Motor neuron (in vitro differentiated cells): ENCODE measurements at regions not wholly inside any gene's neighbourhood (a gene's known extent, or its start where the extent isn't known, plus 50 kb on each side); places are given as distances from the start of the nearest gene placed in this dataset.
A peak's percentile ranks its signal among the peaks of the same experiment; 100 is the strongest.

Source experiments
- ATAC-seq, 8 experiments: fragments of 200-7000 bp; cut with Tn5 transposase; replicated peaks in 6 of 8; 2 replicates each; pipeline ENCODE4 v1.8.0; 2021; ENCODE audit warnings: mild to moderate bottlenecking in 8 of 8, moderate library complexity in 8 of 8
- H3K27ac ChIP-seq, 2 donors: fragments of 250-450 bp; sonication (Bioruptor Pico); 2 replicates each; pipeline ENCODE4 v1.9.0; 2021; ENCODE audit warnings: antibody characterized with exemption in 2 of 2, mild to moderate bottlenecking in 2 of 2, moderate library complexity in 1 of 2
- H3K4me1 ChIP-seq, 2 donors: fragments of 250-450 bp; sonication (Bioruptor Pico); replicated peaks in 1 of 2; 2 replicates each; pipeline ENCODE4 v1.6.1; 2021; ENCODE audit warnings: antibody characterized with exemption in 2 of 2, mild to moderate bottlenecking in 2 of 2, moderate library complexity in 1 of 2
- H3K4me3 ChIP-seq, 5 donors: fragments of 250-450 bp; sonication (Bioruptor Pico); 2 replicates each; pipeline ENCODE4 v1.9.0; 2021; ENCODE audit warnings: antibody characterized with exemption in 5 of 5, mild to moderate bottlenecking in 5 of 5, moderate library complexity in 4 of 5
- WGBS, 10 experiments: fragments of 450-650 bp; shearing (Covaris generic); methylation state at CpG; one replicate each; pipeline ENCODE4 v1.0.0; 2022; 5-methylcytosine and 5-hydroxymethylcytosine counted together
- in situ Hi-C, 9 experiments: fragments of 400-800 bp; cut with MboI; loops; one replicate each; pipeline ENCODE4 v1.15.0; 2021; ENCODE audit warnings: low sequenced_read_pairs in 9 of 9, low pct_unique_long_range_greater_than_20kb in 2 of 9; ENCODE audit not compliant: unreplicated experiment in 9 of 9

- WGBS, 10 experiments: 0 to 84% (median 45%) methylated on average over 1 to 7 of the region's 7 CpGs
- Histone ChIP-seq H3K4me3 (no peak overlapping the region), H3K27ac (no peak overlapping the region), H3K4me1 (no peaks in the 10 kb centered on the region)
- in situ Hi-C loops: loop anchor here in 3 of 9 experiments (5.0 to 25.0 kb wide), 4 partner anchors 229 to 904 kb away; partner anchors contain the start of gene ACBD6 (in 1 of the 3)
- no peak for ATAC-seq
Measured at GRCh38 chr1:181416268-181416860, 67.0 kb upstream of the CACNA1E start.

DNA sequence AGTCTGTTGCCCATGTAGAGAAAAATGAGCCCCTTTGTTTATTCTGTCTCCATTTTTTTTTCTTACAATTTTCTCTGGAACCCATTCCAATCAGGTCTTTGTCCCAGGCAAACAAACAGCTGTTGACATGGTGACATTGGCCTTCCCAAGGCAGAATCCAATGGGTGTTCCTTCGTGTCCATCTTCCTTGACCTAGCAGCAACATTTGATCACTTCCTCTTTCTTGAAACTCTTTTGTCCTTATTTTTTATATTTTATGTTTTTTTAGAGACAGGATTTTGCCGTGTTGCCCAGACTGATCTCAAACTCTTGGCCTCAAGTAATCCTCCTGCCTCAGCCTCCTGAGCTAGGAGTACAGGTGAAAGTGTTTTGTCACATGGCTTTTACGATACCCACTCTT is 65.4 kb upstream of the CACNA1E start:
- ATAC-seq: no peak
- WGBS, 10 experiments: 10 to 80% (median 57%) methylated on average over 2 to 3 of the region's 3 CpGs; no CpG with 5 or more reads in 1 of the 10 experiments
- no peak overlapping the region for H3K27ac ChIP-seq
- H3K4me3 ChIP-seq: no peak overlapping the region
- in situ Hi-C loops: loop anchor here in 3 of 9 experiments (5.0 to 25.0 kb wide), 4 partner anchors 231 to 906 kb away; partner anchors contain the start of gene ACBD6 (in 1 of the 3)
- H3K4me1 ChIP-seq: no peaks in the 10 kb centered on the region

- in situ Hi-C loops: loop anchor here in 8 of 9 experiments (10.0 to 25.0 kb wide), 5 partner anchors 229 to 911 kb away; partner anchors contain the start of gene ACBD6 (in 1 of the 8)
- WGBS, 10 experiments: 0 to 60% (median 13%) methylated on average over 1 to 4 of the region's 4 CpGs; no CpG with 5 or more reads in 1 of the 10 experiments
- no peak overlapping the region for H3K4me3 ChIP-seq
- H3K4me1 ChIP-seq: no peaks in the 10 kb centered on the region
- H3K27ac ChIP-seq: no peak overlapping the region
- ATAC-seq: peak; percentile 45 to 80 (median 73)
Measured at GRCh38 chr1:181423301-181423918, 59.9 kb upstream of the CACNA1E start.

DNA sequence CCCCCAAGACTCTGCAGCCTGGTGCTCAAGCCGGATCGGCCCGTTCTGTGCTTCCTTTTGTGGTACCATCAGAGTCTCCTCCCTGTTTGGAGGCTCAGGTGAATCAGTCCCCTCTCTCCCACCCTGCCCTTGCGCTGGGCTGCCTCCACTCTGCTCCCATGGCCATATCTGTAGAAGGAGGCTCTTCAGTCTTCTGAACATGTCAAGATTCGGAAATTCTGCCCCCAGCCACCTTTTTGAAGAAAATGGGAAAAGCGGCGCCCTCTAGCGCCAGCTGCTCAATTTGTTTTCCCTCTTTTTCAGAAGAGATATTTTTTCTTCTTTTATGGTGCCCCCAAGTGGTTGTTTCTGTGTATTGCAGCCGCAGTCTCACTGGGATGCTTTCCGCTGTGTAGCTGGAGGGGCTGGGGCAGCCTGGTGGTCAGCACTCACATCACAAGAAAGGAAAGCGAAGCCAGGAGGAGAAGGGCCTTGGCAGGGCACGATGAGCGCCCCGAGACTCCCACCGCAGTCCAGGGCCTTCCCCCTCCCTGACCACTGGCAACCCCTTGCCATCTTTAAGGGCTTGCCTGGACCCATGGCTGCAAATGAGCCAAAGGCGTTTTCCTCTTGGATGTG is 58.4 kb upstream of the CACNA1E start:
- ATAC-seq: peak; percentile 52 to 88 (median 66)
- H3K27ac ChIP-seq: no peak overlapping the region
- no peak overlapping the region for H3K4me3 ChIP-seq
- WGBS, 10 experiments: 0 to 100% (median 16%) methylated on average over 1 to 15 of the region's 16 CpGs; no CpG with 5 or more reads in 1 of the 10 experiments
- in situ Hi-C loops: loop anchor here in 8 of 9 experiments (10.0 to 25.0 kb wide), 5 partner anchors 230 to 913 kb away; partner anchors contain the start of gene ACBD6 (in 1 of the 8)
- H3K4me1 ChIP-seq: no peaks in the 10 kb centered on the region

DNA sequence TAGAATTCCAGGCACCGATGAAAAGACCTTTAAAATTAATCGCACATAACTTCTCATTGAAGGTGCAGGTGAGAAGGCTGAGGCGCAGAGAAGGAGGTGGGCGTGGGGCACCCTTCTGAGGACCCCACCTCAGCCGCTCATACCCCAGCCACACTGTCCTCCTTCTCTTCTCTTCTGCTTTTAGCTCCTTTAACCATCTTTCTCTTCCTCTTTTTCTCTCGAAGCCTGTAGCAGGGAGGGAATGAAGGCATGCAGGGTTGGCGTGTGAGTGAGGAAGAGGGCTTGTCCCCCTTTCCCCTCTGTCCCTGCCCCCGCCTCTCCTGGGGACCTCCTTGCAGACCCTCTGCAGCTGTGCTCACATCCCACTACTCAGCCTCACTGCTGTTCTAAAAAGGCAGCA is 57.8 kb upstream of the CACNA1E start:
- Histone ChIP-seq H3K27ac (no peak overlapping the region), H3K4me3 (no peak overlapping the region), H3K4me1 (no peaks in the 10 kb centered on the region)
- in situ Hi-C loops: loop anchor here in 5 of 9 experiments (10.0 kb wide), 2 partner anchors 231 to 241 kb away; no protein-coding TSS in a partner anchor
- ATAC-seq: no peak
- 30 to 100% (median 73%) methylated on average over 1 to 6 of the region's 8 CpGs; no CpG with 5 or more reads in 3 of the 10 experiments for WGBS, 10 experiments

- H3K4me3 ChIP-seq: no peak overlapping the region
- H3K4me1 ChIP-seq: no peaks in the 10 kb centered on the region
- no peak for ATAC-seq
- in situ Hi-C loops: loop anchor here in 5 of 9 experiments (10.0 kb wide), 2 partner anchors 235 to 245 kb away; no protein-coding TSS in a partner anchor
- WGBS, 10 experiments: 0 to 93% (median 60%) methylated on average over 1 to 3 of the region's 3 CpGs; no CpG with 5 or more reads in 4 of the 10 experiments
- H3K27ac ChIP-seq: no peak overlapping the region
Measured at GRCh38 chr1:181429462-181429861, 53.9 kb upstream of the CACNA1E start.

DNA sequence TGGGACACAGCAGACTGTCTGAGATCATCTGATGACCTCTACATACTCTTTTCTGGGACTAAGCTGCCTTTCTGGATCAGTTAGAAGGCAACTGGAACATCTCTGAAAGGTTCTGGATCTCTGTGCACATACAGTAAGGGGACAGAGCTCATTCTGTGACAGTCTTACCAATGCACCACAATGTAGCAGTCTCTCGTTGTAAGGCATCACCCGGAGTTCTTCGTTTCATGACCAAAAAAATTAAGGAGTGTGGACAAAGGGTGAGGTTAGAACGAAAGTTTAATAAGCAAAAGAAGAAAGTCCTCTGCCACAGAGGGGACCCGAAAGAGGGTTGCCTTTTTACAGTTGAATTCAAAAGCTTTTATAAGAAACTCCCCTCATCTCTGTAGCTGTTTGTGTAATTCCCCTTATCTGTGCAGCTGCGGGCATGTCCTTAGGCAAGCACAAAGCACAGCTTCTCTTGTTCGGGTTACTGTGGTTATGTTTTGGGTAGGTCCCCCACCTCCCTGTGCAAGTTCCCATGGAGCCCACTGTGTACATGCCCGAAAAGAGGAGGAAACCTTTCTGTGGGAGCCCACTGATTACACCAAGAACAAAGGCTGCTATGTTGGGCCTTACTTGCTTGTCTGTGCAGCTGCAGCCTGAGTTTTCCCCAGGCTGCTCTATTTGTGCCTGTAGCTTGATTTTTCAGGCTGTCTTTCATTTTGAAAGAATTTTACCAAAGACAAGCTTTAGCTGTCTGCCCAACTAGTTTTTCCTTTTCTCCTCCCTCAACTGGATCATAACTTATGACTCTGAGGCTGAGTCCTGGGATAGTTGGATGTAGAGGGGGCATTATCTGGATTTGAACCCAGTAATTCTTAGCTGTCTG is 53.1 kb upstream of the CACNA1E start:
- Histone ChIP-seq H3K4me1 (no peaks in the 10 kb centered on the region), H3K4me3 (no peak overlapping the region), H3K27ac (no peak overlapping the region)
- in situ Hi-C loops: loop anchor here in 1 of 9 experiments (10.0 kb wide), 1 partner anchor 245 kb away; no protein-coding TSS in a partner anchor
- 10 to 85% (median 50%) methylated on average over 1 to 8 of the region's 8 CpGs for WGBS, 10 experiments
- peak in 5 of 8 experiments; percentile 23 to 96 (median 46) for ATAC-seq
